H9 (cell line): ENCODE measurements at regions not wholly inside any gene's neighbourhood (a gene's known extent, or its start where the extent isn't known, plus 50 kb on each side); places are given as distances from the start of the nearest gene placed in this dataset.

ENCODE experiments used
- DNase-seq: peaks from one replicate; pipeline ENCODE4 v3.0.0-alpha.2; 2017
- H2AFZ ChIP-seq: one replicate; pipeline ENCODE4 v1.6.1; 2013; ENCODE audit warnings: mild to moderate bottlenecking, low read length, control low read depth, moderate library complexity
- H2AK5ac ChIP-seq: 2 replicates; pipeline ENCODE4 v1.6.1; 2013; ENCODE audit warnings: low read length, control low read depth, mixed read lengths; ENCODE audit not compliant: insufficient read length
- H2BK120ac ChIP-seq: one replicate; pipeline ENCODE4 v1.6.1; 2013; ENCODE audit warnings: low read depth, mild to moderate bottlenecking, low read length, control low read depth, inconsistent platforms; ENCODE audit not compliant: poor library complexity, severe bottlenecking
- H2BK12ac ChIP-seq: 2 replicates; pipeline ENCODE4 v1.6.1; 2013; ENCODE audit warnings: low read length, control low read depth, mixed read lengths, low read depth; ENCODE audit not compliant: insufficient read length
- H2BK15ac ChIP-seq: 2 replicates; pipeline ENCODE4 v1.6.1; 2013; ENCODE audit warnings: low read depth, low read length, control low read depth
- H2BK20ac ChIP-seq: one replicate; pipeline ENCODE4 v1.6.1; 2013; ENCODE audit warnings: low read depth, mild to moderate bottlenecking, low read length, control low read depth, inconsistent platforms; ENCODE audit not compliant: poor library complexity, severe bottlenecking
- H2BK5ac ChIP-seq: 2 replicates; pipeline ENCODE4 v1.6.1; 2013; ENCODE audit warnings: low read length, control low read depth, mixed read lengths; ENCODE audit not compliant: insufficient read length
- H3K14ac ChIP-seq: 2 replicates; pipeline ENCODE4 v1.6.1; 2013; ENCODE audit warnings: low read length, control low read depth; ENCODE audit not compliant: insufficient read depth
- H3K18ac ChIP-seq: 2 replicates; pipeline ENCODE4 v1.6.1; 2013; ENCODE audit warnings: low read depth, mild to moderate bottlenecking, mixed read lengths, low read length, control low read depth; ENCODE audit not compliant: insufficient read length
- H3K23ac ChIP-seq: 2 replicates; pipeline ENCODE4 v1.6.1; 2013; ENCODE audit warnings: low read length, control low read depth, mixed read lengths, low read depth; ENCODE audit not compliant: insufficient read length
- H3K23me2 ChIP-seq: 2 replicates; pipeline ENCODE4 v1.6.1; 2013; ENCODE audit warnings: low read depth, mild to moderate bottlenecking, mixed read lengths, low read length, control low read depth; ENCODE audit not compliant: insufficient read length, poor library complexity, severe bottlenecking
- H3K27ac ChIP-seq: 2 replicates; pipeline ENCODE4 v1.5.1; 2013; ENCODE audit warnings: low read length, control low read depth, mixed read lengths, low read depth; ENCODE audit not compliant: insufficient read length
- H3K27me3 ChIP-seq: 2 replicates; pipeline ENCODE4 v1.6.1; 2013; ENCODE audit warnings: low read length, control low read depth, inconsistent platforms; ENCODE audit not compliant: insufficient read depth
- H3K4ac ChIP-seq: 2 replicates; pipeline ENCODE4 v1.6.1; 2013; ENCODE audit warnings: low read depth, mild to moderate bottlenecking, control low read depth, inconsistent platforms, low read length, moderate library complexity
- H3K4me1 ChIP-seq: 2 replicates; pipeline ENCODE4 v1.6.1; 2013; ENCODE audit warnings: low read length, control low read depth, inconsistent platforms; ENCODE audit not compliant: insufficient read depth
- H3K4me2 ChIP-seq: 2 replicates; pipeline ENCODE4 v1.6.1; 2013; ENCODE audit warnings: low read length, control low read depth, mixed read lengths; ENCODE audit not compliant: insufficient read length, insufficient read depth
- H3K56ac ChIP-seq: 2 replicates; pipeline ENCODE4 v1.6.1; 2013; ENCODE audit warnings: low read depth, mild to moderate bottlenecking, mixed read lengths, low read length, control low read depth; ENCODE audit not compliant: insufficient read length
- H3K79me1 ChIP-seq: 2 replicates; pipeline ENCODE4 v1.6.1; 2013; ENCODE audit warnings: low read depth, mild to moderate bottlenecking, moderate library complexity, low read length, control low read depth, inconsistent platforms; ENCODE audit not compliant: insufficient read depth, poor library complexity, severe bottlenecking
- H3K79me2 ChIP-seq: 2 replicates; pipeline ENCODE4 v1.6.1; 2013; ENCODE audit warnings: low read length, control low read depth, inconsistent platforms; ENCODE audit not compliant: insufficient read depth
- H3K9ac ChIP-seq: 2 replicates; pipeline ENCODE4 v1.6.1; 2013; ENCODE audit warnings: low read length, control low read depth, mixed read lengths; ENCODE audit not compliant: insufficient read length; ENCODE audit errors: extremely low read depth
- H3K9me3 ChIP-seq: one replicate; pipeline ENCODE4 v1.6.1; 2013; ENCODE audit warnings: low read depth, low read length, inconsistent platforms; ENCODE audit not compliant: control insufficient read depth
- H3T11ph ChIP-seq: one replicate; pipeline ENCODE4 v1.6.1; 2013; ENCODE audit warnings: mild to moderate bottlenecking, low read length, control low read depth, inconsistent platforms
- H4K20me1 ChIP-seq: one replicate; pipeline ENCODE4 v1.6.1; 2013; ENCODE audit not compliant: control insufficient read depth, insufficient read length, insufficient read depth
- H4K5ac ChIP-seq: 2 replicates; pipeline ENCODE4 v1.6.1; 2013; ENCODE audit warnings: low read depth, mild to moderate bottlenecking, mixed read lengths, low read length, control low read depth; ENCODE audit not compliant: insufficient read length
- H4K8ac ChIP-seq: replicated peaks from 2 replicates; pipeline ENCODE4 v1.6.1; 2013; ENCODE audit warnings: low read length, control low read depth, mixed read lengths, low read depth; ENCODE audit not compliant: insufficient read length
- H4K91ac ChIP-seq: 2 replicates; pipeline ENCODE4 v1.6.1; 2013; ENCODE audit warnings: low read depth, mild to moderate bottlenecking, moderate library complexity, mixed read lengths, low read length, control low read depth; ENCODE audit not compliant: insufficient read length
- H3K27ac Mint-ChIP-seq, 3 experiments: 2 replicates in 2 of 3; 3 replicates in 1 of 3; pipeline ENCODE4 v1.8.0; 2020 to 2021; ENCODE audit warnings: mixed read lengths in 3 of 3, mild to moderate bottlenecking in 1 of 3, moderate library complexity in 1 of 3
- H3K27me3 Mint-ChIP-seq: 2 replicates; pipeline ENCODE4 v1.8.0; 2021; ENCODE audit warnings: low read depth, mild to moderate bottlenecking, moderate library complexity, mixed read lengths
- H3K36me3 Mint-ChIP-seq, 3 experiments: 2 replicates in 2 of 3; 3 replicates in 1 of 3; pipeline ENCODE4 v1.8.0; 2020 to 2021; ENCODE audit warnings: low read depth in 3 of 3, mixed read lengths in 3 of 3; ENCODE audit not compliant: insufficient read depth in 1 of 3
- H3K4me1 Mint-ChIP-seq, 2 experiments: 2 replicates each; pipeline ENCODE4 v1.8.0; 2020; ENCODE audit warnings: mixed read lengths in 2 of 2
- H3K4me3 Mint-ChIP-seq, 2 experiments: 2 replicates in 1 of 2; 3 replicates in 1 of 2; pipeline ENCODE4 v1.8.0; 2020 to 2021; ENCODE audit warnings: mild to moderate bottlenecking in 2 of 2, mixed read lengths in 2 of 2, moderate library complexity in 1 of 2
- H3K9me3 Mint-ChIP-seq, 2 experiments: 2 replicates in 1 of 2; 3 replicates in 1 of 2; pipeline ENCODE4 v1.8.0; 2020; ENCODE audit warnings: mild to moderate bottlenecking in 2 of 2, mixed read lengths in 2 of 2, moderate library complexity in 1 of 2
- CTCF ChIP-seq: fragments of 200-600 bp; sonication (generic); conservative IDR thresholded peaks from 3 replicates; pipeline ENCODE4 v1.8.0; 2021; ENCODE audit warnings: antibody characterized with exemption, mild to moderate bottlenecking
- WGBS: extraction: QIAGEN DNeasy Blood & Tissue Kit; methylation state at CpG from one replicate; pipeline ENCODE4 v1.1.7; 2013; ENCODE audit warnings: missing lambda C conversion rate, low lambda C conversion rate, mixed read lengths; ENCODE audit not compliant: insufficient read length; ENCODE audit errors: extremely low coverage; 5-methylcytosine and 5-hydroxymethylcytosine counted together

- Histone ChIP-seq H3K27ac (no peak overlapping the region), H3K9me3 (no peaks in the 10 kb centered on the region), H3K9ac (no peak overlapping the region), H3T11ph (no peak overlapping the region), H2BK15ac (no peak overlapping the region), H2AK5ac (no peak overlapping the region), H4K8ac (no peak overlapping the region), H3K27me3 (no peaks in the 10 kb centered on the region), H3K14ac (no peak overlapping the region), H4K20me1 (no peaks in the 10 kb centered on the region), H2BK12ac (no peak overlapping the region), H4K91ac (no peak overlapping the region), H3K56ac (no peak overlapping the region), H3K23ac (no peak overlapping the region), H3K4me2 (no peak overlapping the region), H3K4ac (no peak overlapping the region), H2BK120ac (no peak overlapping the region), H2BK5ac (no peak overlapping the region), H3K23me2 (no peaks in the 10 kb centered on the region), H3K79me1 (no peaks in the 10 kb centered on the region), H3K18ac (no peak overlapping the region), H2AFZ (no peak overlapping the region), H3K4me1 (peaks cover 13% of the 10 kb centered on the region), H3K79me2 (no peaks in the 10 kb centered on the region), H2BK20ac (no peak overlapping the region), H4K5ac (no peak overlapping the region)
- DNase-seq, result no peak
- peaks cover 10 to 21% of the 10 kb centered on the region in 2 experiments for H3K9me3 Mint-ChIP-seq
- H3K36me3 Mint-ChIP-seq, result peaks cover 13 to 15% (median 15%) of the 10 kb centered on the region in 3 experiments; a peak in 6 of 7 replicates
- no peak overlapping the region for H3K27ac Mint-ChIP-seq
- H3K27me3 Mint-ChIP-seq, result peaks cover 41% of the 10 kb centered on the region
- WGBS, result no CpG with 5 or more reads among the region's 1 CpG
- peaks cover 40 to 47% of the 10 kb centered on the region in 2 experiments for H3K4me1 Mint-ChIP-seq
- no peak overlapping the region for H3K4me3 Mint-ChIP-seq
- TF ChIP-seq CTCF, result no peak
These were observed 83.9 kb downstream of the ADRA2C start for GRCh38 chr4:3850128-3850527.
